ENCODE measurements at regions not wholly inside any gene's neighbourhood (a gene's known extent, or its start where the extent isn't known, plus 50 kb on each side); places are given as distances from the start of the nearest gene placed in this dataset.
"Not testable (repeated sequence)": the region's sequence is repeated elsewhere in the genome, so short reads cannot be mapped to it uniquely, and the experiment has no call there.

DNA sequence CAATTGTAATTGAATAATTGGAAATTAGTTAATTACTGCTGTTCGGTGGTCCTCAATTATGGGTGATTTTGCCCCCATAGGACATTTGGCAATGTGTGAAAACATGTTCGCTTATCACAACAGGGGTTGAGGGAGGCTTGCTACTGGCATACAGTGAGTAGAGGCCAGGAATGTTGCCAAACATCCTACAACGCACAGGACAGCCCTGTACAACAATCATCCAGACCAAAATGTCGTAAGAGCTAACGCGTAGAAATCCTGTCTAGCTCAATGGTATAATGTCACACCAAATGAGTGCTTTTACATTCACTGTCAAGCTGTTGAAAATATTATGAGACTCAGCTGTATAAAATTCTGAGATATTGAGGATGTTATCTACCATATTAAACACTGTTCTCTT is 464.4 kb upstream of the TUSC1 start:
- TF ChIP-seq, protein P1, sequence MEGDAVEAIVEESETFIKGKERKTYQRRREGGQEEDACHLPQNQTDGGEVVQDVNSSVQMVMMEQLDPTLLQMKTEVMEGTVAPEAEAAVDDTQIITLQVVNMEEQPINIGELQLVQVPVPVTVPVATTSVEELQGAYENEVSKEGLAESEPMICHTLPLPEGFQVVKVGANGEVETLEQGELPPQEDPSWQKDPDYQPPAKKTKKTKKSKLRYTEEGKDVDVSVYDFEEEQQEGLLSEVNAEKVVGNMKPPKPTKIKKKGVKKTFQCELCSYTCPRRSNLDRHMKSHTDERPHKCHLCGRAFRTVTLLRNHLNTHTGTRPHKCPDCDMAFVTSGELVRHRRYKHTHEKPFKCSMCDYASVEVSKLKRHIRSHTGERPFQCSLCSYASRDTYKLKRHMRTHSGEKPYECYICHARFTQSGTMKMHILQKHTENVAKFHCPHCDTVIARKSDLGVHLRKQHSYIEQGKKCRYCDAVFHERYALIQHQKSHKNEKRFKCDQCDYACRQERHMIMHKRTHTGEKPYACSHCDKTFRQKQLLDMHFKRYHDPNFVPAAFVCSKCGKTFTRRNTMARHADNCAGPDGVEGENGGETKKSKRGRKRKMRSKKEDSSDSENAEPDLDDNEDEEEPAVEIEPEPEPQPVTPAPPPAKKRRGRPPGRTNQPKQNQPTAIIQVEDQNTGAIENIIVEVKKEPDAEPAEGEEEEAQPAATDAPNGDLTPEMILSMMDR (IDR thresholded peaks at IDR 0.05; ENCODE audit: low read depth, low read length, missing control alignments) = no peak
- DNase-seq (ENCODE audit: extremely low read depth, low read depth) = no peak
- H3K4me3 ChIP-seq (replicated peaks; ENCODE audit: low read depth, low read length) = no peak overlapping the region

DNA sequence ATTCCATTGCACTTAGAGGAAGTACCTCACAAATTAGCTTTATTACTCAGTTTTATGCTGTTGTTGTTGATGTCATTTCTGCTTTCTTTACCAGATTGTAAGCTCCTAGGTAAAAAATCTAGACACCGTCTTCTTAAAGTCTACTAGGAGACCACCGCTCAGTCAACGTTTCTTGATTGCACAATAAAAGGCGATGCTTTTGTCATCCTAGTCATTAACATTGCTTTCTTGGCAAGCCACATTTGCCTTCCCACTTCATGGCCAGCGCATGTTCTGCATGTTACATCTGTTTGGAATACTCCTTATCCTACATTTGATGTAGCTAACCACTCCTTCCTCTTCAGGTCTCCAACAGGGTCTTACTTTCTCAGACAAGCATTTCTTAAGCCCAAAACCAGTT is 464.0 kb upstream of the TUSC1 start:
- TF ChIP-seq, protein P1 (IDR thresholded peaks at IDR 0.05; ENCODE audit: low read depth, low read length, missing control alignments) = no peak
- no peak overlapping the region for H3K4me3 ChIP-seq (replicated peaks; ENCODE audit: low read depth, low read length)
- DNase-seq (ENCODE audit: extremely low read depth, low read depth) = no peak

DNA sequence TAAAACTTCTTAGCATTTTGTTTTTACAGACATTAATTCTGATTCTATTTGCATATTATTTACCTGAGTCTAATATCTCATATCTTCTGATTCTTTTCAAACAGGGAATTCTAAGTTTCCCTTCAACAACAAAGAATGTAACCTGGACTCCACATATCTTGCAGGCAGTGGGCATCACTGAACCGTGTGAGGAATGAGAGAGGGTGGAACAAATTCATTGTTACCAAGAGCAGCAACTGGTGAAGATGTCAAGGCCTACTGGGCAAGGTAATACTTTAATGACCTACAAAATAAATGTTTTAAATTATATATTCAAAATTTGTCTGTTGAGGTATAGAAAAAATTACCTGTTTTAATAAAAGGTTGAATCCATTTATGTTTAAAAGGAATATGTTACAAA is 455.3 kb upstream of the TUSC1 start:
- DNase-seq (ENCODE audit: extremely low read depth, low read depth) = no peak
- H3K4me3 ChIP-seq (replicated peaks; ENCODE audit: low read depth, low read length) = no peak overlapping the region
- TF ChIP-seq, protein P1 (IDR thresholded peaks at IDR 0.05; ENCODE audit: low read depth, low read length, missing control alignments) = no peak

DNA sequence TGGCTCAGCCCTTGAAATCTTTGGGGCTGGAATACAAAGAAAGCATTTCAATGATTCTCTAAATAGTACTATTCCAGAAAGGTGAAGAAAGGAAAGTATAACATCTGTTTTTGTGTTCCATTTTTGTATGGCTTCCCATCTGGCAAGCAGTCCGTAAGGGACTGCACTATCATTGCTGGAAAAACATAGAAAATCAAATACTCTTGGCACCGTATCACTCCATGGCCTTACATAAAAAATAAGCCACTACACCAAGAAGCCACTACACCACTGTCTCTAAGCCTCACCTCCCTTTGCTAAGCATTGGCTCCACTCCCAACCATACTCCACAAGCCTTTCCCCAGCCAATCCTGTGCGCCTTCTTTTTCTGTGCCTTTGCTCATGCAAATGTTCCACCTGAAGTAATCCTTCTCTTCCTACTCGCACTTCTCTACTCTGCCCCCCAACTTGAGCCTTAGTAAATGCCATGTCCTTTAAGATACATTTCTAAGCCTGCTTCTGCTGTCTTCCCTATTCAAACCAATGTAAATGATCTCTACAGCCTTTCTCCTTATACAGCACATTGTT is 454.6 kb upstream of the TUSC1 start:
- TF ChIP-seq, protein P1 (IDR thresholded peaks at IDR 0.05; ENCODE audit: low read depth, low read length, missing control alignments) = no peak
- no peak overlapping the region for H3K4me3 ChIP-seq (replicated peaks; ENCODE audit: low read depth, low read length)
- DNase-seq (ENCODE audit: extremely low read depth, low read depth) = no peak

DNA sequence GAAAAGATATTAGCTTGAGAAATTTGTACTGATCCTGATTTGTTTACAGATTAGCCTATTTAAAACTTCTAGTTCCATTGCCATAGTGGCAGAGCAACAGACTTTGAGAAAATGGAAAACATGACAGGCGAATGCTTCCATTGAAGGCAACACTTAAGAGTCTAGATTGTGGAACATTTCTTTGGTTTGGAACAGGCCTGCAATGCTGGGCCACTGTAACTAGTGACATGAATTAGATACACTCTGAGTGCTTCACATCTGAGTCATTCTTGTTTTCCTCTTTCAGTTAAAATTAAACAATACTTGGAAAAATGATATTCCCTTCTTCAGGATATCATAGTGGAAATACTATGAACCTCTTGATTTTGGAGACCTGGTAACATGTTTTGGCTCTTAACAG is 453.6 kb upstream of the TUSC1 start:
- DNase-seq (ENCODE audit: extremely low read depth, low read depth) = no peak
- TF ChIP-seq, protein P1 (IDR thresholded peaks at IDR 0.05; ENCODE audit: low read depth, low read length, missing control alignments) = no peak
- H3K4me3 ChIP-seq (replicated peaks; ENCODE audit: low read depth, low read length) = no peak overlapping the region

DNA sequence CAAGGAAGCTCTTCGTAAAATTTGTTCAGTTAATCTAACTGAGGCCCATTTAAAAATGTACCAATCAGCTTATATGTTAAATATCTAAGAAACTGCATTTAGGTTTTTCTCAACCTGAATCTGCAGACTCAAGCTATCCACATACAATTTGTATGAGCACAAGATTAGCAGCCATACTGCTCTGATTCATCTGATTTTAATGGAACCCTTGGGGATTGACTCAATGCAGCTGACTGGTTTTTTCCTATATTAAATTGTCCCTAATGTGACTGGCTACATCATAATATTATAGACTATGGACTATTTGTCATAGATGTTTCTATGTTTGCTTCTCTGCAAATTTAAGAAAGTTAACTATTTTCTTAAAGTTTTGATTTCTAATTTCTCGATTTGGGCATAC is 451.0 kb upstream of the TUSC1 start:
- DNase-seq (ENCODE audit: extremely low read depth, low read depth) = no peak
- TF ChIP-seq, protein P1 (IDR thresholded peaks at IDR 0.05; ENCODE audit: low read depth, low read length, missing control alignments) = no peak
- no peak overlapping the region for H3K4me3 ChIP-seq (replicated peaks; ENCODE audit: low read depth, low read length)

DNA sequence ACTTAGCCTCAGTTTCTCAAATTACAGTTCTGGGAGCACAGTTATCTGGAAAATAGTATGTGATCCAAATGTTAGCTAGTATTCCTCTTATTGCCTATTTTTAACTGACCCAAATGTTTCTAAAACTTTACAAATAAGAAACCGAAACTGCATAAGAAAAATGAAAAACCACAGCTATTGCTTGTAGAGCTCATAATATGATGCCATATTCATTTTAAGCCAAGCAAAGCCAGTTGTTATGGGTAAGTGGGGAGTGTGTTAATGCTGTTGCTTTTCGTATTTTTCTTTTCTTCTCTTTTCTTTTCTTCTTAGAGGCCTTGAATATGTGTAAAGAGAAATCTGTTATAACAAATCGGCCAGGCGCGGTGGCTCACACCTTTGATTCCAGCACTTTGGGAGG is 447.4 kb upstream of the TUSC1 start:
- no peak overlapping the region for H3K4me3 ChIP-seq (replicated peaks; ENCODE audit: low read depth, low read length)
- DNase-seq (ENCODE audit: extremely low read depth, low read depth) = no peak
- TF ChIP-seq, protein P1 (IDR thresholded peaks at IDR 0.05; ENCODE audit: low read depth, low read length, missing control alignments) = no peak

DNA sequence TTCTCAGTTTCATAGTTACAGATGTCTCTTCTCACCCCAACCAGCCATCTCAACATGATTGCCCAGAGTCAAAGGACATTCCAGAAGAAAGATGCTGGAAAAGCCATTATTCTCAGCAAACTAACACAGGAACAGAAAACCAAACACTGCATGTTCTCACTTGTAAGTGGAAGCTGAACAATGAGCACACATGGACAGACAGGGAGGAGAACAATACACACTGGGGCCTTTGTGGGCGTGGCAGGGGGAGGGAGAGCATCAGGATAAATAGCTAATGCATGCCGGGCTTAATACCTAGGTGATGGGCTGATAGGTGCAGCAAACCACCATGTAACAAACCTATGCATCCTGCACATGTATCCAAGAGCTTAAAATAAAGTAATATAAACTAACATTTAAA is 437.8 kb upstream of the TUSC1 start:
- H3K4me3 ChIP-seq (replicated peaks; ENCODE audit: low read depth, low read length); DNase-seq (ENCODE audit: extremely low read depth, low read depth): not testable (repeated sequence)

Measured in HFF-Myc (cell line).